ENCODE measurements at regions not wholly inside any gene's neighbourhood (a gene's known extent, or its start where the extent isn't known, plus 50 kb on each side); places are given as distances from the start of the nearest gene placed in this dataset.

- H3K9me3 ChIP-seq (ENCODE audit: low read depth, low read length): no peaks in the 10 kb centered on the region
- no peak overlapping the region for H3K9ac ChIP-seq (ENCODE audit: insufficient read length)
- H3K4me3 ChIP-seq: no peak overlapping the region
- no peak overlapping the region for H3K27ac ChIP-seq
- no peak for DNase-seq (ENCODE audit: low read depth, low spot score)
- H3K36me3 ChIP-seq (ENCODE audit: insufficient read depth, low read length): no peaks in the 10 kb centered on the region
- no peak for TF ChIP-seq POLR2AphosphoS5 (IDR thresholded peaks at IDR 0.05; ENCODE audit: borderline replicate concordance, low read depth, low read length)
- no peak for TF ChIP-seq EZH2 (IDR thresholded peaks at IDR 0.05)
- no peak for TF ChIP-seq FOXP2 (optimal IDR thresholded peaks at IDR 0.05; ENCODE audit: control extremely low read depth, extremely low read length, insufficient read depth)
These were observed 123.9 kb upstream of the NXT1 start for GRCh38 chr20:23226612-23227265.

- Histone ChIP-seq H3K4me3 (no peak overlapping the region), H3K9ac (ENCODE audit: insufficient read length) (no peak overlapping the region), H3K9me3 (ENCODE audit: low read depth, low read length) (no peaks in the 10 kb centered on the region), H3K27ac (no peak overlapping the region), H3K36me3 (ENCODE audit: insufficient read depth, low read length) (no peaks in the 10 kb centered on the region)
- TF ChIP-seq EZH2 (IDR thresholded peaks at IDR 0.05) (no peak), FOXP2 (optimal IDR thresholded peaks at IDR 0.05; ENCODE audit: control extremely low read depth, extremely low read length, insufficient read depth) (no peak), POLR2AphosphoS5 (IDR thresholded peaks at IDR 0.05; ENCODE audit: borderline replicate concordance, low read depth, low read length) (no peak)
- DNase-seq (ENCODE audit: low read depth, low spot score): no peak
These were observed 125.1 kb upstream of the NXT1 start for GRCh38 chr20:23225407-23226060.

GRCh38 chr20:23224806-23225205 is 125.8 kb upstream of the NXT1 start:
- Histone ChIP-seq H3K27ac (no peak overlapping the region), H3K9me3 (ENCODE audit: low read depth, low read length) (no peaks in the 10 kb centered on the region), H3K36me3 (ENCODE audit: insufficient read depth, low read length) (no peaks in the 10 kb centered on the region), H3K4me3 (no peak overlapping the region), H3K9ac (ENCODE audit: insufficient read length) (no peak overlapping the region)
- no peak for DNase-seq (ENCODE audit: low read depth, low spot score)
- no peak for TF ChIP-seq EZH2 (IDR thresholded peaks at IDR 0.05)
- no peak for TF ChIP-seq FOXP2 (optimal IDR thresholded peaks at IDR 0.05; ENCODE audit: control extremely low read depth, extremely low read length, insufficient read depth)
- no peak for TF ChIP-seq POLR2AphosphoS5 (IDR thresholded peaks at IDR 0.05; ENCODE audit: borderline replicate concordance, low read depth, low read length)

- Histone ChIP-seq H3K27ac (no peak overlapping the region), H3K36me3 (ENCODE audit: insufficient read depth, low read length) (no peaks in the 10 kb centered on the region), H3K9me3 (ENCODE audit: low read depth, low read length) (no peaks in the 10 kb centered on the region), H3K9ac (ENCODE audit: insufficient read length) (no peak overlapping the region), H3K4me3 (no peak overlapping the region)
- TF ChIP-seq POLR2AphosphoS5 (IDR thresholded peaks at IDR 0.05; ENCODE audit: borderline replicate concordance, low read depth, low read length): no peak
- no peak for TF ChIP-seq FOXP2 (optimal IDR thresholded peaks at IDR 0.05; ENCODE audit: control extremely low read depth, extremely low read length, insufficient read depth)
- TF ChIP-seq EZH2 (IDR thresholded peaks at IDR 0.05): no peak
- DNase-seq (ENCODE audit: low read depth, low spot score): no peak
These were observed 126.5 kb upstream of the NXT1 start for GRCh38 chr20:23223908-23224580.

GRCh38 chr20:23222531-23223200 is 127.9 kb upstream of the NXT1 start:
- Histone ChIP-seq H3K9ac (ENCODE audit: insufficient read length) (no peak overlapping the region), H3K9me3 (ENCODE audit: low read depth, low read length) (no peaks in the 10 kb centered on the region), H3K27ac (no peak overlapping the region), H3K4me3 (no peak overlapping the region), H3K36me3 (ENCODE audit: insufficient read depth, low read length) (no peaks in the 10 kb centered on the region)
- no peak for DNase-seq (ENCODE audit: low read depth, low spot score)
- TF ChIP-seq EZH2 (IDR thresholded peaks at IDR 0.05) (no peak), FOXP2 (optimal IDR thresholded peaks at IDR 0.05; ENCODE audit: control extremely low read depth, extremely low read length, insufficient read depth) (no peak), POLR2AphosphoS5 (IDR thresholded peaks at IDR 0.05; ENCODE audit: borderline replicate concordance, low read depth, low read length) (no peak)

GRCh38 chr20:23217023-23217422 is 130.9 kb upstream of the CD93 start:
- TF ChIP-seq EZH2 (IDR thresholded peaks at IDR 0.05) (no peak), FOXP2 (optimal IDR thresholded peaks at IDR 0.05; ENCODE audit: control extremely low read depth, extremely low read length, insufficient read depth) (no peak), POLR2AphosphoS5 (IDR thresholded peaks at IDR 0.05; ENCODE audit: borderline replicate concordance, low read depth, low read length) (no peak)
- no peak for DNase-seq (ENCODE audit: low read depth, low spot score)
- H3K4me3 ChIP-seq: no peak overlapping the region

GRCh38 chr20:23215344-23215995 is 129.3 kb upstream of the CD93 start:
- Histone ChIP-seq H3K27ac (no peak overlapping the region), H3K9ac (ENCODE audit: insufficient read length) (no peak overlapping the region), H3K36me3 (ENCODE audit: insufficient read depth, low read length) (no peaks in the 10 kb centered on the region), H3K4me3 (no peak overlapping the region), H3K9me3 (ENCODE audit: low read depth, low read length) (no peaks in the 10 kb centered on the region)
- no peak for DNase-seq (ENCODE audit: low read depth, low spot score)
- TF ChIP-seq EZH2 (IDR thresholded peaks at IDR 0.05): no peak
- TF ChIP-seq POLR2AphosphoS5 (IDR thresholded peaks at IDR 0.05; ENCODE audit: borderline replicate concordance, low read depth, low read length): no peak
- no peak for TF ChIP-seq FOXP2 (optimal IDR thresholded peaks at IDR 0.05; ENCODE audit: control extremely low read depth, extremely low read length, insufficient read depth)

More at GRCh38 chr20:23217023-23217422, 130.9 kb upstream of the CD93 start:
- H3K36me3 ChIP-seq (ENCODE audit: insufficient read depth, low read length): no peaks in the 10 kb centered on the region
- H3K27ac ChIP-seq: no peak overlapping the region
- no peaks in the 10 kb centered on the region for H3K9me3 ChIP-seq (ENCODE audit: low read depth, low read length)
- H3K9ac ChIP-seq (ENCODE audit: insufficient read length): no peak overlapping the region

Data from SK-N-MC (cell line).